ENCODE measurements at regions not wholly inside any gene's neighbourhood (a gene's known extent, or its start where the extent isn't known, plus 50 kb on each side); places are given as distances from the start of the nearest gene placed in this dataset.

DNA sequence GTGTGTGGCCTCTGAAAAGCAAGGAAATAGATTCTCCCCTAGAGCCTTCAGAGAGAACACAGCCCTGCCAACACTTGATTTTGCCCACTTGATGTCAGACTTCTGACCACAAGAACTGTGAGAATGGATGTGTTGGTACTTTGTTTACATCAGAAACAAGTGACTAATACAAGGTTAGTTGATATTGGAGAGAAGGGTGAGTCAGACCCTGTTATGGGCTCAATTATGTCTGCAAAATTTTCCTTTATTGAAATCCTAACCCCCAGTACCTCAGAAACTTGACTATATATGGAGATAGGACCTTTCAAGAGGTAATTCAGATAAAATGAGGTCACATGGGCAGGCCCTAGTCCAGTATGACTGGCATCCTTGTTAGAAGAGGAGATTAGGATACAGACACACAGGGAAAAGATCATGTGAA lies 226.7 kb downstream of the RFC3 start:
- H3K27me3 ChIP-seq, result no peaks in the 10 kb centered on the region
- H3K36me3 ChIP-seq, result no peaks in the 10 kb centered on the region
- H3K4me3 ChIP-seq, result no peak overlapping the region
- FAIRE-seq (no peak), DNase-seq (no peak), ATAC-seq (no peak)
- TF ChIP-seq, protein P1, sequence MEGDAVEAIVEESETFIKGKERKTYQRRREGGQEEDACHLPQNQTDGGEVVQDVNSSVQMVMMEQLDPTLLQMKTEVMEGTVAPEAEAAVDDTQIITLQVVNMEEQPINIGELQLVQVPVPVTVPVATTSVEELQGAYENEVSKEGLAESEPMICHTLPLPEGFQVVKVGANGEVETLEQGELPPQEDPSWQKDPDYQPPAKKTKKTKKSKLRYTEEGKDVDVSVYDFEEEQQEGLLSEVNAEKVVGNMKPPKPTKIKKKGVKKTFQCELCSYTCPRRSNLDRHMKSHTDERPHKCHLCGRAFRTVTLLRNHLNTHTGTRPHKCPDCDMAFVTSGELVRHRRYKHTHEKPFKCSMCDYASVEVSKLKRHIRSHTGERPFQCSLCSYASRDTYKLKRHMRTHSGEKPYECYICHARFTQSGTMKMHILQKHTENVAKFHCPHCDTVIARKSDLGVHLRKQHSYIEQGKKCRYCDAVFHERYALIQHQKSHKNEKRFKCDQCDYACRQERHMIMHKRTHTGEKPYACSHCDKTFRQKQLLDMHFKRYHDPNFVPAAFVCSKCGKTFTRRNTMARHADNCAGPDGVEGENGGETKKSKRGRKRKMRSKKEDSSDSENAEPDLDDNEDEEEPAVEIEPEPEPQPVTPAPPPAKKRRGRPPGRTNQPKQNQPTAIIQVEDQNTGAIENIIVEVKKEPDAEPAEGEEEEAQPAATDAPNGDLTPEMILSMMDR (IDR thresholded peaks at IDR 0.05), result no peak
- no peaks in the 10 kb centered on the region for H3K4me1 ChIP-seq
- intact Hi-C loops (cut with DNase I), result no loop called here
- no peak overlapping the region for H3K27ac ChIP-seq
- no peaks in the 10 kb centered on the region for H3K9me3 ChIP-seq

DNA sequence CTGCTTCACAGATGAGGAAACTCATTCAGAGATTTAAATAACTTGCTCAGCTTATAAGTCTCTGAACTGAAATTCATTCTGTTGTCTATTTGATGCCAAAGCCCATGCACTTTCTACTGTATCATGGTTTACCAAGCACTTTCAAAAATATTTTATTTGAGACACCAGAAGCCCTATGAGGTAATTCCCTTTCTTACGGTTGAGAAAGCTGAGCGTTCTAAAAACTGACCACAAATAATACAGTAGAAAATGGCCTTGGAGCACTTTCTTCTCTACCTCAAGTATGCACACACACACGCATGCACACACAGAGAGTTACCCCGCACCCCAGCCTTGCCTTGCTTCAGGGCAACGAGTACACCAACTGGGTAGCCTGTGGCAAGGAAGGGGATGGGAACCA lies 228.5 kb downstream of the RFC3 start:
- no peaks in the 10 kb centered on the region for H3K9me3 ChIP-seq
- no peak overlapping the region for H3K4me3 ChIP-seq
- no peak overlapping the region for H3K27ac ChIP-seq
- no peaks in the 10 kb centered on the region for H3K36me3 ChIP-seq
- TF ChIP-seq, protein P1 (IDR thresholded peaks at IDR 0.05), result no peak
- DNase-seq (no peak), ATAC-seq (no peak), FAIRE-seq (no peak)
- 75 to 86% methylated on average over 5 of the region's 5 CpGs for WGBS, 2 donors
- intact Hi-C loops (cut with DNase I), result no loop called here
- no peaks in the 10 kb centered on the region for H3K27me3 ChIP-seq
- no peaks in the 10 kb centered on the region for H3K4me1 ChIP-seq

DNA sequence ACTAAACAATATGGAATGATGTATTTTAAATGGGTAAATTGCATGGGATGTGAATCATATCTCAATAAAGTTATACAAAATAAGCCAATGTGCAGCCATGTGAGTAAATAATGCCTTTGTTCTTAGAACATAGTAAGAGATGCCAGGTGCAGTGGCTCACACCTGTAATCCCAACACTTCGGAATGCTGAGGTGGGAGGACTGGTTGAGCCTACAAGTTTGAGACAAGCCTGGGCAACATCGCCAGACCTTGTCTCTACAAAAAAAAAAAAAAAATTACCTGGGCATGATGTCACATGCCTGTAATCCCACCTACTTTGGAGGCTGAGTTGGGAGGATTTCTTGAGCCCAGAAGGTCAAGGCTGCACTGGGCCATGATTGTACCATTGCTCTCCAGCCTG lies 230.7 kb downstream of the RFC3 start:
- WGBS, 2 donors, result 79 to 83% methylated on average over 2 of the region's 2 CpGs
- no peak overlapping the region for H3K27ac ChIP-seq
- H3K4me1 ChIP-seq, result no peaks in the 10 kb centered on the region
- H3K4me3 ChIP-seq, result no peak overlapping the region
- TF ChIP-seq, protein P1 (IDR thresholded peaks at IDR 0.05), result no peak
- DNase-seq (no peak), FAIRE-seq (no peak), ATAC-seq (no peak)
- no peaks in the 10 kb centered on the region for H3K36me3 ChIP-seq
- no peaks in the 10 kb centered on the region for H3K9me3 ChIP-seq
- intact Hi-C loops (cut with DNase I), result no loop called here
- H3K27me3 ChIP-seq, result no peaks in the 10 kb centered on the region

DNA sequence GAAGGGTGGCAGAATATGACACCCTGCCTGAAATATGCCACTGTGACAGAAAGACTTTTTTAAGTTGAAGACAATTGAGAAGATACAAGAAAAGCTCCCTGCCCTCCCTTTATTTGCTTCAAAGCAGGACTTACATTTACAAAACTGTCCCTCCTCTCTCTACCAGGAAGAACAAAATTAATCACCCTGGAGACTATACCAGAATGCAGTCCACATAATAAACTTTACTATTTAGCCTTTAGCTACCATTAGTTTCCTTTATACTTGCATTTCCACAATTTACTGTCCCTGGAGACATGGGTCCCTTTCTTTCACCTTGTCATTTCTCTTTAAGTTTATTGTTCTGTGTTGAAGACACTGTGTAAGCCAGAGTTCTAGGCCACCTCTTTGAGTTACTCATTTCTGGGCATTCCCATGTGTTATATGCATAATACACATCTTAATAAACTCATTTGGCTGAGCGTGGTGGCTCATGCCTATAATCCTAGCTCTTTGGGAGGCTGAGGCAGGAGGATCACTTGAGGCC lies 238.8 kb downstream of the RFC3 start:
- 69 to 71% methylated on average over 1 of the region's 1 CpG for WGBS, 2 donors
- Histone ChIP-seq H3K27me3 (no peaks in the 10 kb centered on the region), H3K27ac (no peak overlapping the region), H3K4me1 (no peaks in the 10 kb centered on the region), H3K9me3 (no peaks in the 10 kb centered on the region), H3K4me3 (no peak overlapping the region), H3K36me3 (no peaks in the 10 kb centered on the region)
- DNase-seq, result no peak
- FAIRE-seq, result no peak
- TF ChIP-seq, protein P1 (IDR thresholded peaks at IDR 0.05), result no peak
- intact Hi-C loops (cut with DNase I), result no loop called here
- no peak for ATAC-seq

DNA sequence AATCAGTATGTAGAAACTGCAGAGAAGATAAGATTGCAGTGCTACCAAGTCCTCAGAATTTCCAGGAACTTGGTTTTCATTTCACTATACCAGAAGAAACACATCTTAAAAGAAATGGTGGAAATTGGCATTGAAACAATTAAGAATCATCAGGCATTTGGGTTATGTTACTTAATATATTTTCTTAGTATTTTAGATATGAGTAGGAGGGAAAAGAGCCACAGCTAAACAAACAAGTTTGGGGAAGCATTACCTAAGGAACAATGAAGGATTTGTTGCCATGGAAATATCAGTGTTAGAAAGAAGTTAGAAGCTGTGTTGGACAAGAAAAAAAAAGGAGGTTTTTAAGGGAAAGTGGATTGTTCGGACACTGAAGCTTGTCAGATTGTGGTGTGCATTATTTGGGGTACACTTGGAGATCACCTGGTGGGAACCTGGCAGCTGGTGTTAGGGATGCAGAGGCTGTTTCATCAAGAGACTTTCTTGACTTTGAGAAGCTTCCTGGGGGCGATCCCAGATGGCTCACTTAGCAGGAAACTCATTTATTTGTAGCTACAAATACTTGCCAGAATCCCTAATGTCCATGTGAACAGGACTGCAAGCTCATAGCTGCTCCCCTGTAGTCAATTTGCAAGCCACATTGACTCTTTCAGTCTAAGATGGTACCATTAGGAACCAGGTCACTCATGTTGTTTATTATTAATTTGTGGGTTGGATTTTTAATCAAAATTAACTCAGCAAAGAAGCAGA lies 246.7 kb downstream of the RFC3 start:
- WGBS, 2 donors, result 66 to 77% methylated on average over 2 of the region's 2 CpGs
- Histone ChIP-seq H3K4me1 (no peaks in the 10 kb centered on the region), H3K27me3 (no peaks in the 10 kb centered on the region), H3K4me3 (no peak overlapping the region), H3K27ac (no peak overlapping the region), H3K9me3 (no peaks in the 10 kb centered on the region), H3K36me3 (no peaks in the 10 kb centered on the region)
- no peak for FAIRE-seq
- no peak for DNase-seq
- intact Hi-C loops (cut with DNase I), result no loop called here
- TF ChIP-seq, protein P1 (IDR thresholded peaks at IDR 0.05), result no peak
- ATAC-seq, result no peak

All from pancreas (tissue), 10 donors.